Vagina (tissue), 2 donors: ENCODE measurements at regions not wholly inside any gene's neighbourhood (a gene's known extent, or its start where the extent isn't known, plus 50 kb on each side); places are given as distances from the start of the nearest gene placed in this dataset.

Source experiments
- POLR2A ChIP-seq, 2 donors: fragments of 450-650 bp; IDR thresholded peaks; one replicate each; pipeline ENCODE4 v1.6.1; 2017; ENCODE audit warnings: antibody characterized with exemption in 2 of 2, mild to moderate bottlenecking in 2 of 2, moderate library complexity in 2 of 2
- TF ChIP-seq, protein P1 (sequence below), 3 experiments: fragments of 450-650 bp in 2 of 3; fragments of 200-600 bp in 1 of 3; sonication (generic) in 1 of 3; IDR thresholded peaks; one replicate each; pipeline ENCODE4 v1.5.1; 2017 to 2019; ENCODE audit warnings: antibody characterized with exemption in 3 of 3, mild to moderate bottlenecking in 2 of 3, moderate library complexity in 2 of 3

DNA sequence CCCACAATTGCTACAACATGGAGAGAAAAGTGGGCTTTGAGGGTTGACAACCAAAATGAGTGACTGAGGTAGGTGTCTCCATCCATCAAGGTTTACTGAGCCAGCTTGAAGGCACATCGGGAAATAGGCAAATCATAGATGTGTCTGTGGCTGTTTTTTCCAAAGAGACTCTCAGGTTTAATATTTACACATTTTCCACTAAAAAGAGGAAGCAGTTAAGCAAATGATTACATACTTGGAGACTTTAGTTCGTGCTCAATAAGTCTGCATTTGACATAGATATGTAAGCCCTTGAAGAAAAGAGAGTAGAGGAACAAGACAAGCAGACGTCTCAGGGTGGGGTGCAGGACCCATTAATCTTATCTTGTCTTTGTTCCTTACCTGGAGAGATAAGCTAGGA lies 148.9 kb upstream of the COX10 start:
- TF ChIP-seq, protein P1, sequence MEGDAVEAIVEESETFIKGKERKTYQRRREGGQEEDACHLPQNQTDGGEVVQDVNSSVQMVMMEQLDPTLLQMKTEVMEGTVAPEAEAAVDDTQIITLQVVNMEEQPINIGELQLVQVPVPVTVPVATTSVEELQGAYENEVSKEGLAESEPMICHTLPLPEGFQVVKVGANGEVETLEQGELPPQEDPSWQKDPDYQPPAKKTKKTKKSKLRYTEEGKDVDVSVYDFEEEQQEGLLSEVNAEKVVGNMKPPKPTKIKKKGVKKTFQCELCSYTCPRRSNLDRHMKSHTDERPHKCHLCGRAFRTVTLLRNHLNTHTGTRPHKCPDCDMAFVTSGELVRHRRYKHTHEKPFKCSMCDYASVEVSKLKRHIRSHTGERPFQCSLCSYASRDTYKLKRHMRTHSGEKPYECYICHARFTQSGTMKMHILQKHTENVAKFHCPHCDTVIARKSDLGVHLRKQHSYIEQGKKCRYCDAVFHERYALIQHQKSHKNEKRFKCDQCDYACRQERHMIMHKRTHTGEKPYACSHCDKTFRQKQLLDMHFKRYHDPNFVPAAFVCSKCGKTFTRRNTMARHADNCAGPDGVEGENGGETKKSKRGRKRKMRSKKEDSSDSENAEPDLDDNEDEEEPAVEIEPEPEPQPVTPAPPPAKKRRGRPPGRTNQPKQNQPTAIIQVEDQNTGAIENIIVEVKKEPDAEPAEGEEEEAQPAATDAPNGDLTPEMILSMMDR (IDR thresholded peaks at IDR 0.05), result no peak
- no peak for TF ChIP-seq POLR2A (IDR thresholded peaks at IDR 0.05)
